ENCODE measurements at regions not wholly inside any gene's neighbourhood (a gene's known extent, or its start where the extent isn't known, plus 50 kb on each side); places are given as distances from the start of the nearest gene placed in this dataset.

GRCh38 chr2:41101281-41101680 lies 649.4 kb upstream of the SLC8A1 start:
- TF ChIP-seq CTCF (IDR thresholded peaks at IDR 0.05 in 8 of 11, conservative IDR thresholded peaks at IDR 0.05 in 3 of 11) (no peak), POLR2A (IDR thresholded peaks at IDR 0.05) (no peak)
